Loucy (cell line): ENCODE measurements at regions not wholly inside any gene's neighbourhood (a gene's known extent, or its start where the extent isn't known, plus 50 kb on each side); places are given as distances from the start of the nearest gene placed in this dataset.

ENCODE experiments used
- H2AFZ ChIP-seq: fragments of 200-600 bp; sonication (generic); 2 replicates; pipeline ENCODE4 v1.6.0; 2016; ENCODE audit warnings: antibody characterized with exemption, mild to moderate bottlenecking, low read length, moderate library complexity
- H3F3A ChIP-seq: fragments of 200-600 bp; 2 replicates; pipeline ENCODE4 v1.6.0; 2016; ENCODE audit warnings: antibody characterized with exemption, low read depth, mild to moderate bottlenecking
- H3K27me3 ChIP-seq: fragments of 200-600 bp; sonication (generic); 2 replicates; pipeline ENCODE4 v1.6.1; 2014; ENCODE audit warnings: low read length, mild to moderate bottlenecking; ENCODE audit not compliant: insufficient read depth, poor library complexity, severe bottlenecking
- H3K36me3 ChIP-seq: fragments of 200-600 bp; sonication (generic); 2 replicates; pipeline ENCODE4 v1.6.1; 2016; ENCODE audit warnings: low read length; ENCODE audit not compliant: insufficient read depth
- H3K4me1 ChIP-seq: fragments of 200-600 bp; sonication (generic); 2 replicates; pipeline ENCODE4 v1.5.1; 2014; ENCODE audit warnings: low read length, mild to moderate bottlenecking; ENCODE audit not compliant: insufficient read depth, poor library complexity, severe bottlenecking
- H3K4me2 ChIP-seq: fragments of 200-600 bp; sonication (generic); 2 replicates; pipeline ENCODE4 v1.6.0; 2014; ENCODE audit warnings: antibody characterized with exemption, low read length, low read depth, mild to moderate bottlenecking; ENCODE audit not compliant: poor library complexity, severe bottlenecking
- H3K4me3 ChIP-seq: fragments of 200-600 bp; sonication (generic); 2 replicates; pipeline ENCODE4 v1.5.1; 2014; ENCODE audit warnings: low read length, mild to moderate bottlenecking, mixed read lengths; ENCODE audit not compliant: poor library complexity, severe bottlenecking
- H3K79me2 ChIP-seq: fragments of 200-600 bp; sonication (generic); 2 replicates; pipeline ENCODE4 v1.6.1; 2014; ENCODE audit warnings: low read length; ENCODE audit not compliant: insufficient read depth
- H3K9ac ChIP-seq: fragments of 200-600 bp; sonication (generic); 2 replicates; pipeline ENCODE4 v1.6.0; 2014; ENCODE audit warnings: mild to moderate bottlenecking, low read depth, low read length, moderate library complexity; ENCODE audit not compliant: poor library complexity, severe bottlenecking
- H3K9me2 ChIP-seq: fragments of 200-600 bp; sonication (generic); replicated peaks from 2 replicates; pipeline ENCODE4 v1.6.1; 2016; ENCODE audit warnings: low read depth, low read length, mixed read lengths
- H3K9me3 ChIP-seq: fragments of 200-600 bp; sonication (generic); 2 replicates; pipeline ENCODE4 v1.6.1; 2014; ENCODE audit warnings: mild to moderate bottlenecking, antibody characterized with exemption, low read length, low read depth; ENCODE audit not compliant: insufficient read depth
- H4K20me1 ChIP-seq: fragments of 200-600 bp; sonication (generic); 2 replicates; pipeline ENCODE4 v1.6.0; 2014; ENCODE audit warnings: antibody characterized with exemption, low read length, mild to moderate bottlenecking; ENCODE audit not compliant: insufficient read depth, poor library complexity, severe bottlenecking
- EZH2phosphoT487 ChIP-seq: fragments of 200-600 bp; IDR thresholded peaks from 2 replicates; pipeline ENCODE4 v1.6.1; 2018; ENCODE audit warnings: antibody characterized with exemption, mild to moderate bottlenecking, moderate library complexity, borderline replicate concordance
- TF ChIP-seq, protein P1 (sequence below): fragments of 200-600 bp; sonication (generic); conservative IDR thresholded peaks from 2 replicates; pipeline ENCODE4 v1.5.1; 2014; ENCODE audit warnings: mild to moderate bottlenecking, antibody characterized with exemption, low read length

DNA sequence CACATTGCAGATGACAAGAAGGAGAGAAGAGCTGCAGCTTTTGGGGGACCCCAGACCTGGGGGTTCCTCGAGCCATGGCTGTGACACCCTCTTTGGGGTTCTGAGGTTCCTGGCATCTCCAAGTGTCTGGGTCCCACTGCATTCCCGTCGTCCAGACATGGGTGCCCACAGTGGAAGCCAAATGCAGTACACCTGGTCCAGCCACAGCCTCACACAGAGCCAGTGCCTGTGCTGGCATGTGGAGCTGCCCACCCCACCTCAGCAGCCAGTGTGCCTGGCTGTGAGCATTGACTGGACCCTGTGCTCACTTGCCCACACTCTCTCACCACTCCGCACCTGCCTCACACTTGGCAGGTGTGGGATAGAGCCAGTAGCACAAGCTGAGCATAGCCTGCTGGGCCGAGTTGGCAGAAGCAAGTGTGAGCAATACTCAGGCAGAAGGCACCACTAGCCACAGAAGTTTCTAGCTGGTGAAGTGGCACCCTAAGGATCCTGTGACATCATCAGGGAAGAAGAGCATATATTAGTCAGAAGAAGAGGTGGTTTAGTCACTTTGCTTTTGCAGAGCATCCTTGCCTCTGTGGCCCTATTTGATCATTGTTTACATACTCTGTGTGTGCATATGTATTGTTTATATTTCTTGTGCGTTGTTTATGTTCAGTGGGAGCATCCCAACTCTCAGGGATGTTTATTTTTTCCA, 65.0 kb upstream of the MAGEB2 start:
- no peak overlapping the region for H2AFZ ChIP-seq
- no peaks in the 10 kb centered on the region for H3K79me2 ChIP-seq
- peaks cover 40% of the 10 kb centered on the region for H3K4me1 ChIP-seq
- H3F3A ChIP-seq = 0 out of 2 replicates have a peak, but pooled peaks cover 3% of the 10 kb centered on the region
- no peaks in the 10 kb centered on the region for H3K27me3 ChIP-seq
- H3K4me2 ChIP-seq = no peak overlapping the region
- no peak overlapping the region for H3K4me3 ChIP-seq
- H3K9ac ChIP-seq = no peak overlapping the region
- no peak for TF ChIP-seq EZH2phosphoT487
- TF ChIP-seq, protein P1, sequence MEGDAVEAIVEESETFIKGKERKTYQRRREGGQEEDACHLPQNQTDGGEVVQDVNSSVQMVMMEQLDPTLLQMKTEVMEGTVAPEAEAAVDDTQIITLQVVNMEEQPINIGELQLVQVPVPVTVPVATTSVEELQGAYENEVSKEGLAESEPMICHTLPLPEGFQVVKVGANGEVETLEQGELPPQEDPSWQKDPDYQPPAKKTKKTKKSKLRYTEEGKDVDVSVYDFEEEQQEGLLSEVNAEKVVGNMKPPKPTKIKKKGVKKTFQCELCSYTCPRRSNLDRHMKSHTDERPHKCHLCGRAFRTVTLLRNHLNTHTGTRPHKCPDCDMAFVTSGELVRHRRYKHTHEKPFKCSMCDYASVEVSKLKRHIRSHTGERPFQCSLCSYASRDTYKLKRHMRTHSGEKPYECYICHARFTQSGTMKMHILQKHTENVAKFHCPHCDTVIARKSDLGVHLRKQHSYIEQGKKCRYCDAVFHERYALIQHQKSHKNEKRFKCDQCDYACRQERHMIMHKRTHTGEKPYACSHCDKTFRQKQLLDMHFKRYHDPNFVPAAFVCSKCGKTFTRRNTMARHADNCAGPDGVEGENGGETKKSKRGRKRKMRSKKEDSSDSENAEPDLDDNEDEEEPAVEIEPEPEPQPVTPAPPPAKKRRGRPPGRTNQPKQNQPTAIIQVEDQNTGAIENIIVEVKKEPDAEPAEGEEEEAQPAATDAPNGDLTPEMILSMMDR = no peak
- no peaks in the 10 kb centered on the region for H4K20me1 ChIP-seq
- H3K9me3 ChIP-seq = no peaks in the 10 kb centered on the region
- no peaks in the 10 kb centered on the region for H3K9me2 ChIP-seq
- H3K36me3 ChIP-seq = no peaks in the 10 kb centered on the region

DNA sequence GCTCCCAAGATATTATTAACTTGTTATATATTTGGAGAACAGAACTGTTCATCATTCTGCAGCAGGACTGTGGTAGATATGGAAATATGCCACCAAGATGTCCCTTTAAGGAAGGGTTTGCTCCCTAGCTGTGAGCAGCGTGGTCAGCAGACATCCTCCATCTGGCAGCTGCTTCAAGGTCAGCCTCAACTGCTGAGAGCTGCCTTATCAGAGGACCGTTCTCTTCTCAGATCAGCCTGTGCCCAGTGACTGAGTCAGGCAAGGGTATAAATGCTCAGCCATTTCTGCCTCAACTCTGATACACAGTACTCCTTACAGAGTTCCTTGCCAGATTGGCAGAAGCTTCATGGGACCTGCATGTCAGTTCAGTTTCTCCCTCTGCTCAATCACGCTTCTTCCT, 63.4 kb upstream of the MAGEB2 start:
- H3K9me2 ChIP-seq = no peaks in the 10 kb centered on the region
- H3K9me3 ChIP-seq = no peaks in the 10 kb centered on the region
- H3K4me2 ChIP-seq = peak overlapping the region; percentile 30
- H3K27me3 ChIP-seq = no peaks in the 10 kb centered on the region
- H3K36me3 ChIP-seq = no peaks in the 10 kb centered on the region
- H2AFZ ChIP-seq = peak overlapping the region; percentile 45
- no peaks in the 10 kb centered on the region for H4K20me1 ChIP-seq
- H3K4me1 ChIP-seq = peaks cover 41% of the 10 kb centered on the region
- no peak overlapping the region for H3K4me3 ChIP-seq
- H3F3A ChIP-seq = 0 out of 2 replicates have a peak, but pooled peaks cover 3% of the 10 kb centered on the region
- H3K9ac ChIP-seq = peak overlapping the region; percentile 39
- no peaks in the 10 kb centered on the region for H3K79me2 ChIP-seq
- no peak for TF ChIP-seq EZH2phosphoT487
- TF ChIP-seq, protein P1 = no peak

GRCh38 chrX:30153175-30153880, 62.0 kb upstream of the MAGEB2 start:
- Histone ChIP-seq H3K36me3 (no peaks in the 10 kb centered on the region), H3K4me1 (peaks cover 31% of the 10 kb centered on the region), H3K27me3 (no peaks in the 10 kb centered on the region), H3K4me3 (no peak overlapping the region), H3K79me2 (no peaks in the 10 kb centered on the region), H3K9me2 (no peaks in the 10 kb centered on the region), H3K9ac (no peak overlapping the region), H3K4me2 (no peak overlapping the region), H2AFZ (no peak overlapping the region), H4K20me1 (no peaks in the 10 kb centered on the region), H3K9me3 (no peaks in the 10 kb centered on the region), H3F3A (0 out of 2 replicates have a peak, but pooled peaks cover 3% of the 10 kb centered on the region)
- TF ChIP-seq, protein P1 = no peak
- no peak for TF ChIP-seq EZH2phosphoT487
